K562 (cell line): ENCODE measurements at regions not wholly inside any gene's neighbourhood (a gene's known extent, or its start where the extent isn't known, plus 50 kb on each side); places are given as distances from the start of the nearest gene placed in this dataset.

Experiments used
- ATAC-seq: fragments of 200-7000 bp; cut with Tn5 transposase; 3 replicates; pipeline ENCODE4 v1.9.1; 2020; ENCODE audit warnings: moderate library complexity
- BruUV-seq: library from RNA; stranded (reverse); fragments of 400-500 nt; replicated peaks from 2 replicates; lab custom pipeline; 2021; lab: Mats Ljungman, UMichigan
- CTCF ChIA-PET: fragments of 300-600 bp; formaldehyde crosslinking; extraction: SDS; loops from one replicate; lab custom pipeline; 2021; ENCODE audit warnings: low intra/inter-chr PET ratio; lab: Yijun Ruan, JAX
- POLR2A ChIA-PET: fragments of 300-600, 350-650 bp; sonication (Branson Sonifier 250); formaldehyde crosslinking; extraction: SDS; loops from one replicate; lab custom pipeline; 2021; ENCODE audit warnings: antibody characterized with exemption, inconsistent platforms; lab: Yijun Ruan, JAX
- DNase-seq, 4 experiments: peaks; one replicate each; pipeline versions ENCODE4 v3.0.0 to v3.0.0-alpha.2; 2011 to 2018; ENCODE audit warnings: low spot score in 3 of 4, mixed read lengths in 3 of 4; ENCODE audit errors: extremely low read depth in 1 of 4
- FAIRE-seq: peaks from 2 replicates; lab custom pipeline; 2011; peaks lifted over from hg19 to GRCh38; lab: Jason Lieb, UNC
- H2AFZ ChIP-seq: 2 replicates; pipeline ENCODE4 v1.6.0; 2011; ENCODE audit warnings: low read depth, low read length, control low read depth, inconsistent platforms
- H3K27ac ChIP-seq: fragments of 200-600 bp; 3 replicates; pipeline ENCODE4 v1.8.0; 2011; ENCODE audit warnings: low read depth, mild to moderate bottlenecking, control low read depth, inconsistent platforms, low read length, moderate library complexity, mixed read lengths; ENCODE audit errors: extremely low read depth
- H3K27me3 ChIP-seq, 2 experiments: fragments of 300-600 bp in 1 of 2; 2 replicates in 1 of 2; 3 replicates in 1 of 2; pipeline versions ENCODE4 v1.6.0 to v1.8.0; 2011; ENCODE audit warnings: inconsistent platforms in 2 of 2, low read length in 2 of 2, mild to moderate bottlenecking in 1 of 2, mixed read lengths in 1 of 2, moderate library complexity in 1 of 2; ENCODE audit not compliant: control insufficient read depth in 2 of 2, insufficient read depth in 2 of 2
- H3K36me3 ChIP-seq: fragments of 300-600 bp; 3 replicates; pipeline ENCODE4 v1.8.0; 2011; ENCODE audit warnings: mild to moderate bottlenecking, low read length, inconsistent platforms; ENCODE audit not compliant: control insufficient read depth, insufficient read depth
- H3K4me1 ChIP-seq, 2 experiments: fragments of 200-600 bp in 1 of 2; replicated peaks in 1 of 2; 2 replicates in 1 of 2; 3 replicates in 1 of 2; pipeline versions ENCODE4 v1.5.1 to v1.8.0; 2011; ENCODE audit warnings: inconsistent platforms in 2 of 2, low read length in 2 of 2, mild to moderate bottlenecking in 1 of 2, mixed read lengths in 1 of 2, moderate library complexity in 1 of 2; ENCODE audit not compliant: control insufficient read depth in 2 of 2, insufficient read depth in 2 of 2
- H3K4me2 ChIP-seq: 2 replicates; pipeline ENCODE4 v1.6.1; 2011; ENCODE audit warnings: low read length, control low read depth, inconsistent platforms, mixed read lengths; ENCODE audit not compliant: insufficient read depth
- H3K4me3 ChIP-seq: fragments of 200-600 bp; sonication (generic), shearing (Covaris generic); 2 replicates; pipeline ENCODE4 v1.5.1; 2016; ENCODE audit warnings: control low read depth, inconsistent platforms
- H3K79me2 ChIP-seq: fragments of 200-600 bp; 3 replicates; pipeline ENCODE4 v1.8.0; 2011; ENCODE audit warnings: low read length, inconsistent platforms; ENCODE audit not compliant: control insufficient read depth, insufficient read depth
- H3K9ac ChIP-seq, 2 experiments: 2 replicates each; pipeline versions ENCODE4 v1.6.0 to v1.6.1; 2011; ENCODE audit warnings: low read depth in 2 of 2, low read length in 2 of 2, control low read depth in 1 of 2, inconsistent platforms in 1 of 2, mild to moderate bottlenecking in 1 of 2, mixed read lengths in 1 of 2; ENCODE audit not compliant: insufficient read depth in 1 of 2
- H3K9me1 ChIP-seq: one replicate; pipeline ENCODE4 v1.6.0; 2011; ENCODE audit warnings: inconsistent platforms, mild to moderate bottlenecking, low read length, moderate library complexity; ENCODE audit not compliant: control insufficient read depth, insufficient read depth
- H3K9me3 ChIP-seq: replicated peaks from 2 replicates; pipeline ENCODE4 v1.5.1; 2011; ENCODE audit warnings: low read depth, low read length, inconsistent platforms; ENCODE audit not compliant: control insufficient read depth, insufficient read depth
- H4K20me1 ChIP-seq: replicated peaks from 2 replicates; pipeline ENCODE4 v1.6.1; 2011; ENCODE audit warnings: low read length, inconsistent platforms, mixed read lengths; ENCODE audit not compliant: control insufficient read depth, insufficient read depth
- CREBBP ChIP-seq: IDR thresholded peaks from one replicate; pipeline ENCODE4 v1.6.1; 2012; ENCODE audit warnings: low read depth, mild to moderate bottlenecking, control low read depth, inconsistent platforms, low read length
- MEF2A ChIP-seq: IDR thresholded peaks from 2 replicates; pipeline ENCODE4 v1.6.1; 2011; ENCODE audit warnings: low read depth, mild to moderate bottlenecking, low read length, moderate library complexity; ENCODE audit not compliant: control insufficient read depth
- NR1H2 ChIP-seq: sonication (generic); formaldehyde crosslinking; IDR thresholded peaks from 2 replicates; pipeline ENCODE4 v1.4.0; 2020; ENCODE audit warnings: mild to moderate bottlenecking, missing genetic modification reagents
- NRF1 ChIP-seq, 2 experiments: fragments of 450-650 bp; IDR thresholded peaks in 1 of 2; conservative IDR thresholded peaks in 1 of 2; 2 replicates each; pipeline ENCODE4 v1.6.1; 2014; ENCODE audit warnings: mild to moderate bottlenecking in 2 of 2
- PHF20 ChIP-seq: fragments of 450-650 bp; IDR thresholded peaks from 2 replicates; pipeline ENCODE4 v1.6.1; 2018; ENCODE audit not compliant: partially characterized antibody
- SMAD2 ChIP-seq: fragments of 150-350 bp; IDR thresholded peaks from 2 replicates; pipeline ENCODE4 v1.6.1; 2014; ENCODE audit warnings: low read depth, mild to moderate bottlenecking, low read length
- SMARCB1 ChIP-seq: IDR thresholded peaks from 2 replicates; pipeline ENCODE4 v1.6.1; 2011; ENCODE audit warnings: improper control_type of control experiment, low read depth; ENCODE audit not compliant: insufficient read length
- SRF ChIP-seq, 2 experiments: fragments of 250-450, 450-650 bp in 1 of 2; sonication (Bioruptor Pico) in 1 of 2; sonication (generic) in 1 of 2; formaldehyde crosslinking; IDR thresholded peaks; 2 replicates each; pipeline versions ENCODE4 v1.5.0 to v1.5.1; 2020 to 2022; ENCODE audit warnings: mild to moderate bottlenecking in 1 of 2, missing genetic modification reagents in 1 of 2
- ZBTB34 ChIP-seq: fragments of 250-450 bp; sonication (Bioruptor Pico); IDR thresholded peaks from 2 replicates; pipeline ENCODE4 v1.8.0; 2021; ENCODE audit warnings: mild to moderate bottlenecking, moderate library complexity
- ZFP30 ChIP-seq: fragments of 250-450 bp; sonication (Bioruptor Pico); IDR thresholded peaks from 2 replicates; pipeline ENCODE4 v1.8.0; 2022; ENCODE audit warnings: moderate library complexity, mild to moderate bottlenecking, inconsistent platforms, borderline replicate concordance
- ZNF384 ChIP-seq: IDR thresholded peaks from 2 replicates; pipeline ENCODE4 v1.6.1; 2012; ENCODE audit warnings: low read depth, low read length, improper control_type of control experiment
- ZNF41 ChIP-seq: fragments of 250-450 bp; sonication (Bioruptor Pico); conservative IDR thresholded peaks from 2 replicates; pipeline ENCODE4 v1.4.0; 2020; ENCODE audit warnings: mild to moderate bottlenecking
- ZNF436 ChIP-seq: fragments of 250-450, 450-650 bp; sonication (Bioruptor Pico); formaldehyde crosslinking; IDR thresholded peaks from 2 replicates; pipeline ENCODE4 v1.7.0; 2020; ENCODE audit warnings: mild to moderate bottlenecking
- WGBS: fragments of 100-300 bp; shearing (Covaris generic); methylation state at CpG from one replicate; pipeline ENCODE4 v1.1.6; 2016; ENCODE audit warnings: low coverage, mixed read lengths; ENCODE audit not compliant: insufficient coverage; ENCODE audit errors: missing lambda C conversion rate; 5-methylcytosine and 5-hydroxymethylcytosine counted together
- in situ Hi-C: fragments of 300-500 bp; cut with MboI; formaldehyde crosslinking; loops from 4 replicates; pipeline ENCODE4 v1.15.0; 2018; ENCODE audit warnings: inconsistent platforms, mixed read lengths
- intact Hi-C: fragments of 100-400 bp; cut with micrococcal nuclease; formaldehyde crosslinking; loops from 2 replicates; pipeline ENCODE4 v1.14.2; 2022
- TF ChIP-seq, protein P1 (sequence below): fragments of 250-450 bp; sonication (Bioruptor Pico); IDR thresholded peaks from 2 replicates; pipeline ENCODE4 v1.5.1; 2021; ENCODE audit warnings: mild to moderate bottlenecking

GRCh38 chr6:71491844-71492243 lies 203.2 kb downstream of the OGFRL1 start:
- Histone ChIP-seq H3K9me3 (no peaks in the 10 kb centered on the region), H3K4me2 (no peak overlapping the region), H4K20me1 (no peaks in the 10 kb centered on the region), H3K79me2 (no peaks in the 10 kb centered on the region), H3K36me3 (no peaks in the 10 kb centered on the region), H3K9me1 (no peaks in the 10 kb centered on the region), H3K27ac (no peak overlapping the region), H3K9ac (no peak overlapping the region), H3K4me3 (no peak overlapping the region), H3K4me1 (no peaks in the 10 kb centered on the region), H3K27me3 (no peaks in the 10 kb centered on the region), H2AFZ (no peak overlapping the region)
- DNase-seq: no peak
- in situ Hi-C loops: no loop called here
- intact Hi-C loops: no loop called here
- no peak for ATAC-seq
- CTCF ChIA-PET: no interaction called here
- TF ChIP-seq ZNF41 (CRISPR knock-in tag): no peak
- no peak for FAIRE-seq
- POLR2A ChIA-PET: no interaction called here
- no TSS peak for BruUV-seq

DNA sequence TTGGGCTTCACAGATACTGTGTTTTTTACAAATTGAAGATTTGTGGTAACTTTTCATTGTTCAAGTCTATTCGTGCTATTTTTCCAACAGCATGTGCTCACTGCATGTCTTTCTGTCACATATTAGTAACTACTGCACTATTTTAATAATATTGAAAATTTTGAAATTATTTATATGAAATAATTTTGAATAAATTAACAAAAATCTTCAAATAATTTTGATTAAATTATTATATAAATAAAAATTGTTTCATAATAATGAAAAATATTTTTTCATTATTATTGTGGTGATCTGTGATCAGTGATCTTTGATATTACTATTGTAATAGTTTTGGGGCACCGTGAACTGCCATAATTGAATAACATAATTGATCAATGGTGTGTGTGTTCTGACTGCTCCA lies 204.1 kb downstream of the OGFRL1 start:
- WGBS: 6% methylated on average over 2 of the region's 2 CpGs
- no peak overlapping the region for H3K9ac ChIP-seq
- H4K20me1 ChIP-seq: no peaks in the 10 kb centered on the region
- in situ Hi-C loops: no loop called here
- intact Hi-C loops: no loop called here
- no peak overlapping the region for H3K4me3 ChIP-seq
- FAIRE-seq (no peak), DNase-seq (no peak), ATAC-seq (no peak)
- H3K27me3 ChIP-seq: no peaks in the 10 kb centered on the region
- POLR2A ChIA-PET: no interaction called here
- CTCF ChIA-PET: no interaction called here
- no peak overlapping the region for H2AFZ ChIP-seq
- no peaks in the 10 kb centered on the region for H3K36me3 ChIP-seq
- H3K9me3 ChIP-seq: no peaks in the 10 kb centered on the region
- no peaks in the 10 kb centered on the region for H3K79me2 ChIP-seq
- TF ChIP-seq ZFP30 (CRISPR knock-in tag): no peak
- TF ChIP-seq NRF1 (conservative IDR thresholded peaks at IDR 0.05 in 1 of 2, IDR thresholded peaks at IDR 0.05 in 1 of 2): no peak
- TF ChIP-seq SMAD2: no peak
- no peak for TF ChIP-seq MEF2A
- TF ChIP-seq ZNF384: no peak
- no peak for TF ChIP-seq PHF20
- TF ChIP-seq ZBTB34 (CRISPR knock-in tag): no peak
- TF ChIP-seq ZNF436: no peak
- TF ChIP-seq SRF (CRISPR knock-in tag; IDR thresholded peaks at IDR 0.05): no peak
- no peak for TF ChIP-seq SMARCB1
- TF ChIP-seq, protein P1, sequence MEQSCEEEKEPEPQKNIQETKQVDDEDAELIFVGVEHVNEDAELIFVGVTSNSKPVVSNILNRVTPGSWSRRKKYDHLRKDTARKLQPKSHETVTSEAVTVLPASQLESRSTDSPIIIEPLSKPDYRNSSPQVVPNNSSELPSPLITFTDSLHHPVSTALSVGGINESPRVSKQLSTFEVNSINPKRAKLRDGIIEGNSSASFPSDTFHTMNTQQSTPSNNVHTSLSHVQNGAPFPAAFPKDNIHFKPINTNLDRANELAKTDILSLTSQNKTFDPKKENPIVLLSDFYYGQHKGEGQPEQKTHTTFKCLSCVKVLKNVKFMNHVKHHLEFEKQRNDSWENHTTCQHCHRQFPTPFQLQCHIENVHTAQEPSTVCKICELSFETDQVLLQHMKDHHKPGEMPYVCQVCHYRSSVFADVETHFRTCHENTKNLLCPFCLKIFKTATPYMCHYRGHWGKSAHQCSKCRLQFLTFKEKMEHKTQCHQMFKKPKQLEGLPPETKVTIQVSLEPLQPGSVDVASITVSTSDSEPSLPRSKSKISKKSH (CRISPR knock-in tag): no peak
- TF ChIP-seq CREBBP: no peak
- no peak for TF ChIP-seq NR1H2 (CRISPR knock-in tag)
- TF ChIP-seq, all 486 proteins: peak for 0
- no TSS peak for BruUV-seq
- Histone ChIP-seq H3K9me1 (no peaks in the 10 kb centered on the region), H3K27ac (no peak overlapping the region), H3K4me1 (no peaks in the 10 kb centered on the region), H3K4me2 (no peak overlapping the region)
